ENCODE measurements at regions not wholly inside any gene's neighbourhood (a gene's known extent, or its start where the extent isn't known, plus 50 kb on each side); places are given as distances from the start of the nearest gene placed in this dataset.

DNA sequence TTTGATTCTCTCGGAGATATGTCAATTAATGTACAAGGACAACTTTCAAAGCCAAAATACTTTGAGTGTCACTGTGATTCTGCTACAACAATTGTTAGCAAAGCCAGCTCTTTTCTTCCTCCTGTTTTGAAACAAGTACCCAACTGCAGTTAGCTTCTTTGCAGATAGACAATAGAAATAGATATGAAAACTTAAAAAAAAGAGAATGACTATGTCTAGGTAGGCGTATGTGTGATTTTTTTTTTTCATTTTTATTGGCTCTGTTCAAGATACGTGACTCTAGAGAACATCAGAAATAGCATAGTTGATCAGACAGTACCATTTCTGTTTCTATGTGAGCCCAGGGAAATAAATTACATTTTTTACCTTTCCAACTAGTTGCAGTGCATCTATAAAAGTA lies 142.9 kb upstream of the CNTN4 start:
- DNase-seq = no peak

GRCh38 chr3:1960506-1960905 lies 138.2 kb upstream of the CNTN4 start:
- no peak for DNase-seq

- no peak for DNase-seq
Observed at GRCh38 chr3:1962396-1963088, 136.1 kb upstream of the CNTN4 start.

DNA sequence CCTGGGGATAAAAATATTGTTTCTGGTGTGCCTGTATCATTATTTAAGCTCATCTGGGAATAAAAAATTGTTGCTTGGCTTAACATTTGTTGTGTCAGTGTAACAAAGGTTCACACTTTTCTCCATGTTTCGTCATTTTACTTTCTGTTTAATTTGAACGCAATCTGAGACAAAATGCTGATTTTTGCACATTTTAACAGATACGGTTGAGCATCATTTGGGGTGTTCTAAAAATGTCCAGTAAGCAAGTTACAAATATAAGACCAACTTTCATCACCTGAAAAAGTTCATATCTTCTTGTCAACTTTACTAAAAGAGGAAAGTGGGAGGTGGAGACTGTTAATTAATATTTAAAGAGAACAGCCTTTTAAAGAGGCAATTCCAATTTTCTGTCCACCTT lies 134.8 kb upstream of the CNTN4 start:
- DNase-seq = no peak

DNA sequence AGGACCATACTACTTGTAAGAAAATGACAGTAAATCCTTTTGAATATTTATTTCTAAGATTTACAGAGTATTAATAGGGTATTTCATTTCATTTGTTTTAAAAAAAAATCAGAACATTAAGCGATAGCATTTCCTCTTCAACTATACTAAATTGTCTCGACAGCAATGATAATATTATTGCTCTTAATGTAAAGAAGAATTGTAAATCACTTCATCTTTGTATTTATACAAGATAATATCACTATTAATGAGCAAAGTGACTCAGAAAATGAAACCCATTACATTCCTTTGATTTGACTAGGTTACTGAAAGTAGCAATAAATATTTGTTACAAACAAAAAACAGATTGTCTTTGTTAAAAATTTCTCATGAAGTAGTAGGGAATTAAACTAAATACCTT lies 131.1 kb upstream of the CNTN4 start:
- no peak for DNase-seq

DNA sequence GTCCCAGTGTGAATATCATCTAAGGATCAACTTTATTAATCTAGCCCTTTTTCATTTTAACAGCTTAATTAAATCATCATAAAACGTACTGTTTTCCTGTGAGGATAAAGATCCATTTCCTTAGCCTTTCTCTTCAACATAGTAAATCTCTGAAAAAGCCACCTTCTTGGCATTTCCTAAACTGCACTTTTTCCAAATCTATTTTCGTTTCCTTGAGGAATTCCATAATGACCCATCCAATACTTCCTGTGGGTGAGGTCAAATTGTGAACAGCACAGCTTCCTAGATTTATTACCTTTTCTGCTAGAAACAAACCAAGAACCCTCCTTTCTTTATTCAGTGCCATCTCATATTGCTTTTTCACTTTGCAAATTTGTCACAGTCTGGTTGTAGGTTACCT lies 129.4 kb upstream of the CNTN4 start:
- DNase-seq = no peak

- no peak for DNase-seq
Observed at GRCh38 chr3:1971780-1972179, 126.9 kb upstream of the CNTN4 start.

DNA sequence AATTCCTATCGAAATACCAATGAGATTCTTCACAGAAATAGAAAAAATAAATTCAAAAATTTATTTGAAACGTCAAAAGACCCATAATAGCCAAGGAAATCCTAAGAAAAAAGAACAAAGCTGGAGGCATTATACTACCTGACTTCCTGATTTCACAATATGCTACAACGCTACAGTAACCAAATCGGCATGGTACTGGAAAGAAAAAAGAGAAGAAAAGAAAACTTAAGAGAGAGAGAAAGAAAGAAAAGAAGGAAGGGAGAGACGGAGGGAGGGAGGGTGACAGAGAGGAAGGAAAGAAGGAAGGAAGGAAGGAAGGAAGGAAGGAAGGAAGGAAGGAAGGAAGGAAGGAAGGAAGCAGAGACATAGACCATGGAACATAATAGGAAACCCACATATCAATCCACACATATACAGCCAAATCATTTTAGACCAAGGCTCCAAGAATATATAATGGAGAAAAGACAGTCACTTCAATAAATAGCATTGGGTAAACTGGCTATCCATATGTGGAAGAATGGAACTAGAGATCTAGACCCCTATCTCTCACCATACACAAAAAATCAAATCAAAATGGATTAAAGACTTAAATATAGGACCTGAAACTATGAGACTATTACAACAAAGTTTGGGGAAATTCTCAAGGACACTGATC lies 118.6 kb upstream of the CNTN4 start:
- DNase-seq = no peak

- no peak for DNase-seq
Observed at GRCh38 chr3:1987980-1988379, 110.7 kb upstream of the CNTN4 start.

DNA sequence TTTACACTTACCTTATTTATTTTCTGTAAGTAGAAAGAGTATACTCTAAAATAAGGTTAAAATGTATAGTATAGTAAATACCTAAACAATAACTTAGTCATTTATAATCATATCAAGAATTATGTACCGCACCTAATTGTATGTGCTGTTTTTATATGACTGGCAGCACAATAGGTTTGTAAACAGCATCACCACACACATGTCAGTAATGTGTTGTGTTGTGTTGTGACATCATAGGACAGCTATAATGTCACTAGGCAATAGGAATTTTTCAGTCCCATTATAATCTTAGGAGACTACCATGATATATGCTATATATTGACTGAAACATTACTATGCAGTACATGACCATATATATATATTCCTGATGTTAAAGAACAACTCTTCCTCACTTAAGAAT lies 99.9 kb upstream of the CNTN4 start:
- DNase-seq = no peak

DNA sequence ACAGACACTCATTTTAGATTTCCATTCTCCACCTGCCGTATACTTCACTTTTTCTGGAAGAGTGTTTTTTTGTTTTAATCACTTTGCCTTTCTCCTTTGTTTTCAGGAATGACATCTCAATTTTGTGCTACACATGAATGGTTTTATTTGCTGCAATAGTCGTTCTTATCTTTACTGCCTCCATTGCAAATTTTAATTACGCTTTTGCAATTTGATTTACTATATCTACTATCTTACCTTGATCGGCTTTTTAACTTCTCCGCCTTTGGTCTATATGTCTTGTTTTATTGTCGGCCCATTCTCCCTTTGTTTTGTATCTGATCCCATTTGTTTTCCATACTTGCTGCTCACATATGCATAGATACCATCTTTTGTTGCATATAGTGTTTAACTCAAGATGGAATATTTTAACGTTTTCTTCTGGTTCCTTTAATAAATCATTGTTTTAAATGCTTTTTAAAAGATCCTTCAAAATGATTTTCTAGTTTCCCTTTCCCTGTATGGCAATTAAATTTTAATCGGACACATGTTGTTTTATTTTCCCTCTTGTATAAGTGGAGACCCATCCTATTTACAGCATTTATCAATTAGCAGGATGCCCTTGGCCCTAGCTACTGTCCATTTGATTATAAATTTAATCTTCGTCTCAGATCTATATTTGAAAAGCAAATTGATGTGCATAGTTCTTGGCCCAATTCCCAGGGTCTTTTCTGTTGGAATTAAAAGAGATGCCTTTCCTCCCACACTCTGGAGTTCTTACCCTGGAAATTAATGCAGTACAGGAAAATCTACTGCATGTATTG lies 97.2 kb upstream of the CNTN4 start:
- DNase-seq = no peak

GRCh38 chr3:2023959-2024358 lies 74.7 kb upstream of the CNTN4 start:
- peak in 1 of 5 experiments; percentile 6 for DNase-seq

DNA sequence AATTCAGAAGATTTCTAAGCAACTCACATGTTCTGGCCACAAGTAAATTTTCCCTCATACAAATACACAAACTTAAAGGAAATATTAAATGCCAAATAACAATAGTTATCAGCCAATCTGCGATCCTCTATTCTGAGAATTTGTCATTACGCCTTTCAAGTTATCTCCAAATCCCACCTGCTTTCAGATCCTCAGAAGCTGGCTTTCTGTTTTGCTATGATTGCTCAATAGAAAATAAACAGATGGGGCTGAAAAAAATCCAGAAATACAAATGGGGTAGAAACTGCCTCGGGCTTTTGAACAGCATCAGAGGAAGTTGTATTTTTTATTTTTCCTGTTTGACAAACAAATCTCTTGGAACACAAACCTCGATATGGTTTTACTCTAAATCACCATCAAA lies 74.0 kb upstream of the CNTN4 start:
- no peak for DNase-seq

- DNase-seq = no peak
Observed at GRCh38 chr3:2029559-2029958, 69.1 kb upstream of the CNTN4 start.

DNA sequence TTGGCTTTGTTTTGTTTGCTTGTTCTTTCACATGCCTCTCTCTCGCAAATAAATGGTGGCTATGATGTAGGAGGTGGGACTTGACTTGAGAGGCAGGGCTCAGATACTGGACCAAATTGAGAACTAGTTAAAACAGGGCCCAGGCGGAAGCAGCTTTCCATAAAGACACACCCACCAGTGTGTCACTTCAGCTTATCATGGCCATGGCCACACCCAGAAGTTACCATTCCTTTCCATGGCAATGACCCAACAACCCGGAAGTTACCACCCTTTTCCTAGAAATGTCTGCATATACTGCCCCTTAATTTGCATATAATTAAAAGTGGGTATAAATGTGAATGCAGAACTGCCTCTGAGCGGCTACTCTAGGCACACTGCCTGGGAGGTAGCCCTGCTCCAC lies 62.6 kb upstream of the CNTN4 start:
- no peak for DNase-seq

DNA sequence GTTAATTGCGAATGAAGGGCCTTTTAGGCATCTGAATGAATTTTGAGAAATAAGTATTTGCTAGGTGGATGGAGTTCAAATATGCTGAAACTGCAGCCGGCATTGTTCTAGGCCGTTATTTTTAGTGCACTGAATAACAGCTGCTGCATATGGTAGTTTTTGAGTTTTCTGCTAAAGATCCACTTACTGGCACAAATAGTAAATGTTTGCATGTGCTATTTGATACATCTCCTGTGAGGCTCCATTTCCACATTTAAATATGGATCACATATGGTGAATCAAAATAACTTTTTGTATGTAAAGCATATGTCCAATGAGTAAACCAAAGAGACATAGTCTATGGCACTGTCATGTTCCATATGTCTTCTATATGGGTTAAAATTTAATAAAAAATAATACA lies 56.7 kb upstream of the CNTN4 start:
- DNase-seq = no peak
